Keratinocyte (primary cell): ENCODE measurements at regions not wholly inside any gene's neighbourhood (a gene's known extent, or its start where the extent isn't known, plus 50 kb on each side); places are given as distances from the start of the nearest gene placed in this dataset.

ENCODE experiments used
- CTCF ChIP-seq, 3 experiments: IDR thresholded peaks in 1 of 3; conservative IDR thresholded peaks in 1 of 3; optimal IDR thresholded peaks in 1 of 3; 2 replicates in 2 of 3; 3 replicates in 1 of 3; pipeline versions ENCODE3 to v1.5.1; 2011; ENCODE audit warnings: low read length in 3 of 3, mild to moderate bottlenecking in 3 of 3, moderate library complexity in 2 of 3, control low read depth in 1 of 3, inconsistent platforms in 1 of 3; ENCODE audit not compliant: insufficient read depth in 2 of 3; ENCODE audit errors: extremely low read depth in 1 of 3
- EZH2 ChIP-seq: IDR thresholded peaks from one replicate; pipeline ENCODE4 v1.6.1; 2012; ENCODE audit warnings: inconsistent platforms, mild to moderate bottlenecking, low read length, moderate library complexity

GRCh38 chr20:61066526-61066925, 185.5 kb upstream of the CDH4 start:
- TF ChIP-seq CTCF (optimal IDR thresholded peaks at IDR 0.05 in 1 of 3, IDR thresholded peaks at IDR 0.05 in 1 of 3, conservative IDR thresholded peaks at IDR 0.05 in 1 of 3; ENCODE audit: extremely low read depth in 1 of 3, insufficient read depth in 2 of 3, low read length in 3 of 3): no peak
- TF ChIP-seq EZH2: no peak
